C4-2B (cell line): ENCODE measurements at regions not wholly inside any gene's neighbourhood (a gene's known extent, or its start where the extent isn't known, plus 50 kb on each side); places are given as distances from the start of the nearest gene placed in this dataset.

Source experiments
- CTCF ChIP-seq: fragments of 450-650 bp; conservative IDR thresholded peaks from 2 replicates; pipeline ENCODE4 v1.5.1; 2017; ENCODE audit warnings: mild to moderate bottlenecking
- ZFX ChIP-seq: fragments of 450-650 bp; IDR thresholded peaks from 2 replicates; pipeline ENCODE4 v1.6.1; 2017

DNA sequence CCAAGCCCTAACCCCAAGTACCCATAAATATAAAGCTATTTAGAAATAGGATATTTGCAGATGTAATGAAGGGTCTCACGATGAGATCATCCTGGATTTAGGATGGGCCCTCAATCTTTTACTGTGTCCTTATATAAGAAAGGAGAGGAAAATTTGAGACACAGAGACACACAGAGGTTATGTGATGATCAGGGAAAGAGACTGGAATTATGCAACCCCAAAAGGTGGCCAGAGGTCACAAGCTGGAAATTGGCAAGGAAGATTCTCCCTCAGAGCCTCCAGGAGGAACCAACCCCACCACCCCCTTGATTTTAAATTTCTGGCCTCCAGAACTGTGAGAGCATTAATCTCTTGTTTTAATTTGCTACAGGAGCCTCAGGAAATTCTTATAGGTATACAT lies 334.9 kb upstream of the PRICKLE1 start:
- TF ChIP-seq CTCF (no peak), ZFX (no peak)
